ENCODE measurements at regions not wholly inside any gene's neighbourhood (a gene's known extent, or its start where the extent isn't known, plus 50 kb on each side); places are given as distances from the start of the nearest gene placed in this dataset.

GRCh38 chr4:164438321-164438720, 315.6 kb upstream of the SMIM31 start:
- Histone ChIP-seq H3K23me2 (ENCODE audit: insufficient read length, low read depth, low read length, poor library complexity, severe bottlenecking) (no peaks in the 10 kb centered on the region), H4K91ac (ENCODE audit: insufficient read length, low read depth, low read length) (no peak overlapping the region), H2BK20ac (ENCODE audit: low read depth, low read length, poor library complexity, severe bottlenecking) (no peak overlapping the region), H2AK5ac (ENCODE audit: insufficient read length, low read length) (no peak overlapping the region), H4K5ac (ENCODE audit: insufficient read length, low read depth, low read length) (no peak overlapping the region), H4K8ac (replicated peaks; ENCODE audit: insufficient read length, low read depth, low read length) (no peak overlapping the region), H3K4me2 (ENCODE audit: insufficient read depth, insufficient read length, low read length) (no peak overlapping the region), H2BK12ac (ENCODE audit: insufficient read length, low read depth, low read length) (no peak overlapping the region), H3K4me1 (ENCODE audit: insufficient read depth, low read length) (no peaks in the 10 kb centered on the region), H2AFZ (ENCODE audit: low read length) (no peak overlapping the region), H3K18ac (ENCODE audit: insufficient read length, low read depth, low read length) (no peak overlapping the region), H3K27me3 (ENCODE audit: insufficient read depth, low read length) (no peaks in the 10 kb centered on the region), H4K20me1 (ENCODE audit: control insufficient read depth, insufficient read depth, insufficient read length) (no peaks in the 10 kb centered on the region), H3K9ac (ENCODE audit: extremely low read depth, insufficient read length, low read length) (no peak overlapping the region), H3K79me1 (ENCODE audit: insufficient read depth, low read depth, low read length, poor library complexity, severe bottlenecking) (no peaks in the 10 kb centered on the region), H3K27ac (ENCODE audit: insufficient read length, low read depth, low read length) (no peak overlapping the region), H2BK120ac (ENCODE audit: low read depth, low read length, poor library complexity, severe bottlenecking) (no peak overlapping the region), H2BK15ac (ENCODE audit: low read depth, low read length) (no peak overlapping the region), H2BK5ac (ENCODE audit: insufficient read length, low read length) (no peak overlapping the region), H3K14ac (ENCODE audit: insufficient read depth, low read length) (no peak overlapping the region), H3K4ac (ENCODE audit: low read depth, low read length) (no peak overlapping the region), H3K9me3 (ENCODE audit: control insufficient read depth, low read depth, low read length) (no peaks in the 10 kb centered on the region), H3K79me2 (ENCODE audit: insufficient read depth, low read length) (no peaks in the 10 kb centered on the region), H3K23ac (ENCODE audit: insufficient read length, low read depth, low read length) (no peak overlapping the region), H3T11ph (ENCODE audit: low read length) (no peak overlapping the region), H3K56ac (ENCODE audit: insufficient read length, low read depth, low read length) (no peak overlapping the region)
- Mint-ChIP-seq H3K27ac (no peak overlapping the region), H3K9me3 (no peaks in the 10 kb centered on the region), H3K4me3 (no peak overlapping the region), H3K36me3 (ENCODE audit: insufficient read depth in 1 of 3, low read depth in 3 of 3) (no peaks in the 10 kb centered on the region; a peak in 1 of 7 replicates), H3K4me1 (peaks cover 0 to 5% of the 10 kb centered on the region in 2 experiments; a peak in 2 of 4 replicates), H3K27me3 (ENCODE audit: low read depth) (no peaks in the 10 kb centered on the region)
- no peak for DNase-seq
- TF ChIP-seq CTCF (conservative IDR thresholded peaks at IDR 0.05), result no peak
- WGBS (ENCODE audit: extremely low coverage, insufficient read length, low lambda C conversion rate), result no CpG with 5 or more reads among the region's 3 CpGs
